GM21737 (cell line): ENCODE measurements at regions not wholly inside any gene's neighbourhood (a gene's known extent, or its start where the extent isn't known, plus 50 kb on each side); places are given as distances from the start of the nearest gene placed in this dataset.

Experiments used
- ATAC-seq: cut with Tn5 transposase; IDR thresholded peaks from one replicate; pipeline ENCODE4 v1.9.1; 2021; ENCODE audit warnings: mild to moderate bottlenecking, moderate library complexity; ENCODE audit not compliant: unreplicated experiment

- no peak for ATAC-seq
These were observed 969.7 kb downstream of the DCDC2C start for GRCh38 chr2:4673025-4673489.

- ATAC-seq = no peak
These were observed 970.6 kb downstream of the DCDC2C start for GRCh38 chr2:4674007-4674406.

GRCh38 chr2:4675295-4675694 lies 971.9 kb downstream of the DCDC2C start:
- no peak for ATAC-seq

GRCh38 chr2:4678927-4679326 lies 975.6 kb downstream of the DCDC2C start:
- no peak for ATAC-seq

GRCh38 chr2:4679391-4679790 lies 976.0 kb downstream of the DCDC2C start:
- ATAC-seq = no peak

- ATAC-seq = no peak
These were observed 981.5 kb downstream of the DCDC2C start for GRCh38 chr2:4684921-4685320.

- ATAC-seq = no peak
These were observed 987.5 kb downstream of the DCDC2C start for GRCh38 chr2:4690913-4691312.

GRCh38 chr2:4693266-4693665 lies 989.9 kb downstream of the DCDC2C start:
- no peak for ATAC-seq

GRCh38 chr2:4695281-4695861 lies 992.0 kb downstream of the DCDC2C start:
- ATAC-seq = no peak

GRCh38 chr2:4715065-4715464 lies 977.1 kb upstream of the SOX11 start:
- no peak for ATAC-seq

- ATAC-seq = no peak
These were observed 973.4 kb upstream of the SOX11 start for GRCh38 chr2:4718777-4719176.

GRCh38 chr2:4725618-4726017 lies 966.6 kb upstream of the SOX11 start:
- no peak for ATAC-seq

- ATAC-seq = no peak
These were observed 959.6 kb upstream of the SOX11 start for GRCh38 chr2:4732560-4732959.

GRCh38 chr2:4745056-4745991 lies 946.9 kb upstream of the SOX11 start:
- ATAC-seq = no peak

GRCh38 chr2:4753721-4754120 lies 938.5 kb upstream of the SOX11 start:
- no peak for ATAC-seq

- no peak for ATAC-seq
These were observed 929.2 kb upstream of the SOX11 start for GRCh38 chr2:4762951-4763376.

- ATAC-seq = no peak
These were observed 926.2 kb upstream of the SOX11 start for GRCh38 chr2:4765787-4766530.

GRCh38 chr2:4775668-4776067 lies 916.5 kb upstream of the SOX11 start:
- ATAC-seq = no peak

GRCh38 chr2:4780679-4781078 lies 911.5 kb upstream of the SOX11 start:
- no peak for ATAC-seq

GRCh38 chr2:4782647-4783046 lies 909.5 kb upstream of the SOX11 start:
- no peak for ATAC-seq

- no peak for ATAC-seq
These were observed 900.7 kb upstream of the SOX11 start for GRCh38 chr2:4791488-4791887.

- no peak for ATAC-seq
These were observed 900.1 kb upstream of the SOX11 start for GRCh38 chr2:4792126-4792525.
